CD4-positive, alpha-beta T cell treated with Interleukin-4 for 1 hour (primary cell): ENCODE measurements at regions not wholly inside any gene's neighbourhood (a gene's known extent, or its start where the extent isn't known, plus 50 kb on each side); places are given as distances from the start of the nearest gene placed in this dataset.

Source experiments
- DNase-seq, 2 donors: peaks; one replicate each; pipeline ENCODE4 v3.0.0-alpha.2; 2020 to 2022

DNA sequence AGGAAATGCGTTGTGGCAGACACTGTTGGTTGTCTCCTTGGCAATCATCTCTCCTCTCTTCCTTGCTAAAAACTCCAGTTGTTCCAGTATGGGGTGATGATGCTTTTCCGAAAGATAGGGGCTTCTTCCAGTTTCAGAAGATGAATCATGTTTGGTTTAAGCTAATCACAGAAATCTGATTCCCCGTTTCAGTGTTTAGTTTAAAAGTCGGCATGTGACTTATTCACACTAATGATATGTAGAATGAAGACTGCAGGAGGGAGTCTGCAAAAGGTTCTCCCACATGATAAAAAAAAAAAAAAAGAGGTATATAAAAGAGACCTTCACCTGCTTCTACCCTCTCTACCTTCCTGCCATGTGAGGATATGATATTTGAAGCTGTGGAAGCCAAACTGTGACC lies 239.0 kb upstream of the SIX2 start:
- DNase-seq: no peak

DNA sequence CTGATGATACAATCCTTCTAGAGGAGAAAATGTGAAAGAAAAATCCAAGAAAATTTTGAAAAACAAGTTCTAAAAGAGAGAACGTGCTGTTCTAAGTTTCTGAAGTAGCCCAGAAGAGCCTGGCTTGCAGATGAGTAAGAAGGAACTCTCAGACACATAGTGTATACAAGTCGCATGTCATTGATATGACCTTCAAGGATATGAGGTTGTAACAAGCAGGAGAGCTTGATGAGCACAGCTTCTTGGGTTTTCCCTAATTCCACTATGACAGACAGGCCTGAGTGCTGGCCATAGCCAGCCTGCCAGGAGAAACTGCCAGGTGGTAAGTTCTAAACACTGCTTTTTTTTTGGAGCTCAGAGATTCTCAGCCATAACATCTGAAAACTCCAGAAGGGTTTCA lies 235.7 kb upstream of the SIX2 start:
- no peak for DNase-seq

DNA sequence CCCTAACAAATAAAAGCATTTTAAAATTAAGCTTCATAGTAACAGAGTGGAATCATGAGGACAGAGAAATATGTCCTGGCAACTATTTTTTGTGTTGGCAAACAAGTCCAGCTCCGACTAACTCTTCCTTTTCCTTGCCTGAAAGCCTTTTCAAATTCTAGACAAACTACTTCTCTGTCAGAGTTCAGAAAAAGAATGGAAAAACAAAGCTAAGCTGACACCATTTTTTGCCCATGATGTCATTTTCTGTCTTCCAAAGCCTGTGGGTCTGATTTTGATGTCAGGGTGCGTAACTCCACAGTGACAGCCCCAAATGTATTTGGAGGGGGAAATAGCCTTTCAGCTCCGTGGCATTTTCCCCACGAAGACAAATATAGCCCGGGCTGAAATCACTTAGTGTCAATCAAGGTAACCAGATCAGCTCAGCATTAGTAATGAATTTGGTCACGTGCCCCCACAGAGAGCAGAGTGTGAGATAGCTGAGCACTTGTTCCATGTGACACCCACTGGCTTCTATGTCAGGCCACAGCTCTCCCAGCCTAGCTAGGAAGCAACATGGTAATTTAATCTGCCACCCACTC lies 233.0 kb upstream of the SIX2 start:
- DNase-seq: no peak

DNA sequence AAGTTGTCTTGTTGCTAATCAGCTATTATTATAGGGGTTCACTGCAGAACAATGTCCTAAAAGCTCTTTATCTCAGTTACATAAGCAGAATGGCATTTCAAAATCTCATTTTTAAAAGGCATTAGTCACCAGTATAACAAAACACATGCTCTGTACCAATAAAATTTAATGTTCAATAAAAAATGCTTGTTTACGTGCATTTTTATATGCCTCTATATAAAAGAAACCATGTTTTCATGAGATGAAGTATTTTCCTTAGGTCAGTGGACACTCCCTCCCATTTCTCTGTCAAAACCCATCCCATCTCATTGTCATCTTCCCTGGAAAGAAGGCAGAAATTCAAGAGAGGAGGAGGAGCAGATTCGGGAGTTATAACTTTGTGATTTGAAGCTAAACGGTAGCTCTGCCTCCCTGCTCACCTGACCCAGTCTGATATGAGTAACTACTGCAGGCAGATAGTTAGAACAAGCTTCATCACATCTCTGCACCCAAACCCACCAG lies 231.9 kb upstream of the SIX2 start:
- no peak for DNase-seq

DNA sequence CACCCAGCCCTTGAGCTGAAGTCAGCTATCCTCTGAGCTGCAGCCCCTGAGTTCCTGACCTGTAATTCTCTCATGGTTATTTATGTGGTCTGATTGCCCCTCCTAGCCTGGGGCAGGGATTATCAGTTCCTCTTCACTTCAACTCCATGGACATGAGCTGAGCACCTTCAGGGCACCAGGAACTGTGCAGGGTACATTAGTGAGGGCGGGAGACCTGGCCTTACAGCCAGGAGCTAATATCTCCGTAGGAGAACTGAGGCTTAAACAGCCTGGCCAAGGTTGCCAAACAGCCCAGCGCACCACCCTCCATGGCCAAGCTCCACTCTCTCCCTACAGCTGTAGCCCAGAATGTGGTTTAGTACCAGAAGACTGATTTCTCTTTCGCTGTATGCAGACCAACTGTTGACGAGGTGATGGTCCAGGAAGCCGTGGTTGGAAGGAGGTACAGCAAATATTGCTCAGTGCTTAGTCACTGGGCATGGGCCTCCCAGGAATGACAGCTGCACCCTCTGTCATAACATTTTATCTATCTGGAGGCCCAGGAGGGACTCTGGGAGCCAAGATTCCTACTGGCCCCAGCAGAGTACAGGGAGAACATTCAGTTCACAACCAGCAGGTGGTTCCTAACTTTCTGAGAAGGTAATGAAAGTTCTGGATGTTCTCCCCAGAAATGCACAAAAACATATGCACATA lies 228.7 kb upstream of the SIX2 start:
- no peak for DNase-seq

DNA sequence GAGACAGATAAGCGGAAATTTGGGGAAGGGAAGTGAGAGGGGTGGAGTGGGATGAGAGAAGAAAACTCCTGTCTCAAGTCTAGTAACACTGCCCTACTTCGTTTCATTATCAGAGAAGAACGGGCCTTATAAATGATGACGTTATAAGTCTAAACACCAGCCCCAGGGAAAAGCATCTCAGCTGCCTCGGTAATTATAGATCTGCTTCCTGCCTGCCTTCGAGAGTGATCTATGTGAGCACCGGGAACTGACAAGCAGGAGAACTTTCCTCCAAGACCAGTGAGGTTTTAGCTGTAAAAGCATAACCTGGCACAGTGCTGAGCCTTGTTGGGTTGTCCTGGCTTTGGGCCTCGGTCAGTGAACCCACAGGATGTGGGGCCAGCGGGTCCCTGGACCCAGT lies 227.9 kb upstream of the SIX2 start:
- DNase-seq: no peak

DNA sequence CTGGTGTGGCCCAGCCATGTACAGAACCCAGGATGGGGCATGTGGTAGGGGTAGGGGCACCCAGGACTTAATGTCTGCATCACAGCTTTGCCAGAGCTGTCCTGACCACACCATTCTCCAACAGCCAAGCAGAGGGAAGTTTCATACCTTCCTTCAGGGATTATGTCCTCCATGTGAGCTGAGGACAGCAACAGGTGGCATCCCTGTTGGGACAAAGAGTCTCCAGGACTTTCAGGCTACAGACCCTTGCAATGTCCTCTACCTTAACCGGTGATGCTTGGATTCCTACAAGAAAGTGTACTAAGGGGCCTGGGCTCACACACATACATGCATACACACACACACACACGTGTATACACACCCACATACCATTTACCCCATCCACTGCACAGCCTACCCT lies 227.0 kb upstream of the SIX2 start:
- DNase-seq: no peak

DNA sequence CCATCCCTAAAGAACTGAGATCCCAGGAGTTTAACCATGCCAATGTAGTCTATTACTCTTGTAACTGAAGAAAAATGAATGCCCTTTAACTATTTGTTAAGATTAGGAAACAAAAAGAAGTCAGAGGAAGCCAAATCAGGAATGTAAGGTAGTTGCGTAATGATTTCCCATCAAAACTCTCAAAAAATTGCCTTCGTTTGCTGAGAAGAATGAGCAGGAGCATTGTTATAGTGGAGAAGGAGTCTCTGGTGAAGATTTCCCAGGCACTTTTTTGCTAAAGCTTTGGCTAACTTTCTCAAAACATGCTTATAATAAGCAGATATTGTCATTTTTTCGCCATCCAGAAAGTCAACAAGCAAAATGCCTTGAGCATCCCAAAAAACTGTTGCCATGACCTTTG lies 224.0 kb upstream of the SIX2 start:
- no peak for DNase-seq

DNA sequence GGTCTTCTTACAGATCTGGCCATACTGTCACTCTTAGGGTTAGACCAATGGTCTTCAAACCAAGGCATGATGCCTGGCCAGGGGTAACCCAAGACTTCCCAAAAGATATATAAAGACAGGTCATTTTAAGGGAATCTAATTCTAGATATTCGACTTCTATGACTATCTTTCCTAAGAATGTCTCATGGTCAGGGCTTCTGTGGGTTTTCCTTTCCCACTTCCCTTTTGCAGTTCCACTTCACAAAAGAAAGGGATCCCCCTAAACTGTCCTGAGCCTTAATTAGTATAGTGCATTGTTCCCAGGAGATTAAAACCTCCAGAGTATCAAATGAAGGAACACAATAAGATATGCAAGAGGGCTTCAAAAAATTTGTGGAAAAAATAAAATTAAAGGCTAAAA lies 223.6 kb upstream of the SIX2 start:
- no peak for DNase-seq

DNA sequence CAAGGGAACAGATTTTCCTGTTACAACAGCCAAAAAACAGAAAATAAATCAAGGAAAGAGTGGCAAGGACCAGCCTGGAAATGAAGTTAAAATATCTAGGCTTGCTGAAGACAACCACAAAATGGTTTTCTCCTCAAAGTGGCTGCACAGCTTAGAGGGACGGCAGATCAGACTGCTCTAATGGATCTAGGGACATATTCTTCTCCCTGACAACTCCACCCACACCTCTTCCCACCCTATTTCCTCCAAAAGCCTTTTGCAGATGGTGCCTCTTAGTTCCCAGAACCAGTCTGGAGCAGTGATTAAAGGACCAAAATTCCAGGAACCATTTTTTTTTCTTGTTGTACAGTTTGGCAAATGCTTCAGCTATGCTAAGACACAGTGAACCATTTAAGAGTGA lies 220.2 kb upstream of the SIX2 start:
- no peak for DNase-seq

DNA sequence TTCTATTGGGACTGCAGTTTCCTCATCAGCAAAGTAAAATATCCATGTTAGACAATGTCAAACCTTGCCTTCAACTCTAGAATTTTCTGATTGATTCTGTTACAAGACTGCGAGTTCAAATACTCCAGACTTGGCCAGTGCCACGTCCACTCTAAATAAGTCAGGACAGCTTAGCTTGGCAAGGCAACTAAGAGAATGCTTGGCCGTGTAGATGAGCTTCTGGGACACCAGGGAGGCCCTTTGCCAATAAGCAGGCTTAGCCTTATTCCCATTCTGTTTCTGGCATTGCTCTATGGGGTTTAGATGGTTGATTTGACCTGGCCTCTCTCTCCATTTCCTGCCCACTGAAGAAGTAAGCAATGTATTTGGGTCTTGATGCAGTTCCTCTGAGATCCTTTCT lies 218.1 kb upstream of the SIX2 start:
- DNase-seq: no peak

DNA sequence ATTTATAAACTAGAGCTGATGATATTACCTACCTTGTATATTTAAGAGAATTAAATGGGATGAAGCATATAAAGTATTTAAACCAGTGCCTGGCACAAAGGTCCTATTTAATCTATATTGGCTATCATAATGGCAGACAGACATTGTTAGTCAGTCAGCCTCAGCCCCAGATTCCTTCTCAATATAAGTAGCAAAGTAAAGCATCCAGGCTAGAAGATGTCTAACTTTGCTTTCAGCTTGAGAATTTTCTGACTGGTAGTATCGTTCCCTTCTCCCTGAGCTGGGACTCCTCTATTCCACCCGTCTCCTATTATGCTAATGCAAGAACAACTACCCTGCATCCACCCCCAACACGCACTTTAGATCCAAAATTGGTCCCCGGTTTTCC lies 215.7 kb upstream of the SIX2 start:
- DNase-seq: no peak

DNA sequence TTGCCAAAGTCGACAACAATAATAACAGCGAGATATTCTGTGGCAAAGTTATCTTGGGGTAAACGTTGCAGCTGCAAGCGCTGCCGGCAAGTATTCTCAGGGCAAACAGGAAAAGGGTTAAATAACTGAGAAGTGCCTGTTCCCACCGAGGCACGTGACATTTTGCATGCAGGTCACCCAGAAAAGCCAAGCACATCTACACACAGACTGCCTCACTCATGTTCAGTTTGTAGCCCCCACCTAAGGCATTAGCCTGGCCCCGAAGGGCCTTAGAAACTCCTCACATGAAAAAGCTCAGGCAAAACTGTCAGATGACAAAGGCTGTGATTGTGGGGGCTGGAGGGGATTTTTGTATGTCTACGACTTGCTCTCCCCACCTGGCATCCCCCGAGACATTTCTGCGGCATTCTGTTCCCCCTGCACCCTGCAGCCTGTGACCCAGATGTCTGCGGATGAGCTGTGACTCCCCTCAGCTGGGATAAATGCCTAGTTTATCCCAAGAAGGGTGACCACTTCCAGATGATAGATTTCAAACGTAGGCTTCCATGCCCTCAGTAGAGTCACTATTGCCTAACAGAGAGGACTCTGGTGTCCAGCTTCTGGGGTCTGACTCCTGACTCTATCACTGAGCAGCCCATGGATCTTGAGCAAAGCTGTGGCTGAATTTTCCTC lies 215.2 kb upstream of the SIX2 start:
- no peak for DNase-seq

DNA sequence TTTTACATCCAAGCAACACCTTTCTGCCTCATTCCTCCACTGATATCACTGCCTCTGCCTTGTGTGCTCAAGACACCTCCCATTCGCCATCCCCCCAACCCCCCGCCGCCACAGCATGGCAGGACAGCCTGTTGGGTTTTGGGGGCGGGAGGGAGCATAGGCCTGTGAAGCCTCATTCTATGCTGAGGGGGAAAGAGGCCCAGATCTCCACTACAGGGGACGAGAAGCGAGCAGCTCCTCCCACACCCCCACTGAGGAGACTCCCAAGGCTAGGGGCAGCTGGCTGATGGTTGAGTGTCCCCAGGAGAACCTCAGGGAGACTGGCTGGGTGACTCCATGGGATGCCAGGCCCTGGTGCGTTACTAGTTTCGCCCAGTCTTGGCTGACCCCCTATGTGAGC lies 214.3 kb upstream of the SIX2 start:
- DNase-seq: no peak

DNA sequence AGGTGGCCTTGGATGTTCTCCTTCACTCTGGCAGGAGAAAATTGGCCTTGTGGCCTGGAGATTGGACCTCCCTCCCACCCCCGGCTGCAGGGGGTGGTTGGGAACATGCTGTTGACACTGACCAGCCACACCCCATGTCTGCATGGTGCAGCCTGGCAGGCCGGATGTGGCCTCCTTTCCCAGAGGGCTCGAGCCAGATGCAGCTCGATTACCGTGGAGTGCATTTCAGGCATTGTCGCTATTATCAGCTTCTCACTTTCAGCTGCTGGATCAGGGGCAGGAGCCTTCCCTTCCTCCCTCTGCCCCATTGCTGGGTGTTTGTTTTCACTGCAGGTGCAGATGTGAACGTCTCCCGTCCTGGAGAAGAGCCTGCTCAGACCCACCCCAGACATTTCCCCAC lies 211.0 kb upstream of the SIX2 start:
- no peak for DNase-seq

DNA sequence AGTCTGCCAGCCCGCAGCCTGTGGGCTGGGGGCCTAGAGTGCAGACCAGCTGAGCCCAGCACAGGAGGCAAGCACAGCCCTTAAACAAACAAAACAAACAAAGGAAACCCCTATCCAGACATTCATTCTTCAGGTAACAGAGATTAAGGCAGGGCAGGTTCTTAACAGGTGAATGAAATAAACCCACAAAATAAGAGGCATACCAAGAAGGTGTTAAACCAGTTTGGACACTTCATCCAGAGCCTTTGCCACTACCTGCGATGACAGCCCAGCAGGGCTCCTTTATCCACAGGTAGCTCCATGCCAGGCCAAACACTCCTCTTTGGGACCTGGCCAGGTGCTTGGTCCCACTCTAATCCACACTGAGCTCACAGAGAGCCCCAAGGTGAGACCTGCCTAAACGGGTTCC lies 209.7 kb upstream of the SIX2 start:
- DNase-seq: no peak

DNA sequence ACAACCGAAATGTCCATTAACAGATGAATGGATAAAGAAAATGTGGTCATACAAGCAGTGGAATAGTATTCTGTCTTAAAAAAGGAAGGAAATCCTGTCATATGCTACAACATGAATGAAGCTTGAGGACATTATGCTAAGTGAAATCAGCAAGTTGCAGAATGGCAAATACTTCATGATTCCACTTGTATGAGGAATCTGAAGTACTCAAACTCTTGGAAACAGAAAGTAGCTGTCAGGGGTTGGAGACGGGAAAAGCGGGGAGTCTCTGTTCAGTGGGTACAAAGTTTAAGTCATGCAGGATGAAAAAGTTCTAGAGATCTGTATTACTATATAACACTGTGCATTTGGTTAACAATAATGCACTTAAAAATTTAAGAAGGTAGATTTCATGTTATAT lies 209.0 kb upstream of the SIX2 start:
- DNase-seq: no peak

DNA sequence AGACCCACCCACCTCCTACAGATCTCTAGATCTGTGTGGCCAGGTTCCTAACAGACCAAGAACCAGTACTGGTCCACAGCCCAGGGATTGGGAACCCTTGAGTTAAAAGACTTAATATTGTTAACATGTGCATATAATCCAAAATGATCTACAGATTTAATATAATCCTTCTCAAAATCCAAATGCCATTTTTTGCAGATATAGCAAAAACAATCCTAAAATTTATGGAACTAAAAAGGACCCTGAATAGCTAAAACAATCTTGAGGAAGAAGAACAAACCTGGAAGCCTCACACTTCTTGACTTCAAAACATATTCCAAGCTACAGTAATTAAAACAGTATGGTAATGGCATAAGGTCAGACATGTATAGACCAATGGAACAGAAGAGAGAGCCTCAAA lies 206.9 kb upstream of the SIX2 start:
- no peak for DNase-seq

DNA sequence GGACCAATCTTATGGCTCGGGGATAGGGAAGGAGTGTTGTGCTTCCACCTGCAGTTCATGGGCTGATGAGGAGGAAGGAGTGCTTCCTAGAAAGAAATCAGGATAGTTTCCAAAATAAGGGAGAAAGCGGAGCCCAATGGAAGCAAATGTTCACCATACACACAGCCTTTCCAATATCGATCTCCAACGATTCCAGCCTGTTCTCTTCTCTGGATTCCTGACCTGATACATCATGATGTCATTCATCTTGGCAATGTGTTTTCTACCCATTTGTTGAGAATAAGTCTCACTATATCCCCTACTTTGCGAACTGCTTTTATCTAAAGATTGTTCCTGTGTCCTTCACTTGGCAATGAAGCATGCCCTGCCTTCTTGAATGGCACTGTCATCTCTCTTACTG lies 205.3 kb upstream of the SIX2 start:
- DNase-seq: no peak

DNA sequence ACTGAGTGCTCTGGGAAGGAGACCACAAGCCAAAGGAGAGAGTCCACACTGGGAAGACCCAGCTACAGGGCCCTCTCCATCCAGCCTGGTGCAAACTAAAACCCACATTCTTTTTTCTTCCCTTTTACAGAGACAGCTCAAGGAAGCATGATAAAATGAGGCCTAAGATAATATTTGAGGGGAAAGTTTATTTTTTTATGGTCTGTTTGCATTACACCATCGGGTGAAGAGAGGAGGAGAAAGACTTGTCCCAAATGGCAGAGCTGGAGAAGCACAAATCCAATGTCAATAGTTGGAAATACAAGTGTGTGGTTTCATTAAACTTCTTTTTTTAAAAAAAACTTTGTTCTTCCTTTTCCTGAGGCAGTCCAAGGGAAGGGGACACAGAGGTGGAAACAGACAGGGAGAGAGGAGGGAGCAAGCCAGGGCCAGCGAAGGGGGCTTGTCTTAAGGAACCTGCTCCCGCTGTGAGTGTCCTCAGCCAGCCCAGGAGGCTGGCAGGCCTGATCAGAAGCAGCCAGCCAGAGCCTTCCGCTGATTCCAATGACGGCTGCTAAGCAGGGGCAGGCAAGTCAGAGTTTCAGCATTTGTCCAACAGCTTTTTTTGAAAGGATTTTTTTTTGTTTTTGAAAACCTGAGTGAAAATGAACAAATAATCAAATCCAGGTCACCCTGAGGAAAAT lies 203.8 kb upstream of the SIX2 start:
- no peak for DNase-seq

DNA sequence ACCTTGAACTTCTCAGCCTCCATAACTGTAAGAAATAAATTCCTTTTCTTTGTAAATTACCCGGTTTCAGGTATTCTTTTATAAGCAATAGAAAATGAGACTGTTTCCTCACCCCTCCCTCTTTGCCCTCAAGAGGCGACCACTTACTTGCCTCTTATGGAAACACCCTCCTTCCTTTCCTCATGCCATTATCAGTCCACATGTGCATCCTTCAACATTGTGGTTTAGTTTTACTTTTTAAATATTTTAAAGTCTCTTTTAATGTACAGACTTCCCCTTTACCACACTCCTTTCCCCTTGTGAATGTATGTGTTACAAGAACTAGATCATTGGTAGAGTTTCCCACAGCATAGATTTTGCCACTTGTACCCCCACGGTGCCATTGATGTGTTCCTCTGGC lies 202.4 kb upstream of the SIX2 start:
- no peak for DNase-seq

DNA sequence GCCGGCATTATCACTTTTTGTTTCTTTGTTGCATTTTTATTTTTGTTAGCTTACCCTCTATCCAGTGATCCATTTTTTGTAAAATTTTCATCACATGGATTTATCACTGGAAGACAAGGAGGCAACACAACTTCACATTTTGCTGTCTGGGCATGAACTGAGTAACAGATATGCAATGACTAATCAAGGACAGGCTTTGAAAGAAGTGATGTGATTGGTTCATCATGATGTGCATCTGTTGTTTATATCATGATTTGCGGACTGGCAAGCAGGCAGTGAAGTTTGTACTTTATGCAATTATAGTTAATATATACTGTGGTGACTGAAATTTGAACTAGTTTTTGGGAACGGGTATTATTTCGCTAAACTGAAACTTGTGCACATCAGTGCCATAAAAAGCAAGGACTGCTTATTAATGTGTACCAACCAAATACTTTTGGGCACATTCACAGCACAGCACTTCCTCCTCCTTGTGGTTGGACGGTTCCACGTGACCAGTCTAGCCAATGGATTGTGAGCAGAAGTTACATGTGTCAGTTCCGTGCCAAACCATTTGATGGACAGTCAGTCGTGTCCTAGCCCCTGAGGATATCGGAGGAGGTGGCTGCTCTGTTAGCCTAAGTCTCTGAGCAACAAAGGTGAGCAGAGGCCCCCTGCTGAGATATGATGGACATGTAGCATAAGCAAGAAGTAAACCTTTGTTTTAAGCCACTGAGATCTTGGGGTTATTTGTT lies 201.4 kb upstream of the SIX2 start:
- DNase-seq: no peak

DNA sequence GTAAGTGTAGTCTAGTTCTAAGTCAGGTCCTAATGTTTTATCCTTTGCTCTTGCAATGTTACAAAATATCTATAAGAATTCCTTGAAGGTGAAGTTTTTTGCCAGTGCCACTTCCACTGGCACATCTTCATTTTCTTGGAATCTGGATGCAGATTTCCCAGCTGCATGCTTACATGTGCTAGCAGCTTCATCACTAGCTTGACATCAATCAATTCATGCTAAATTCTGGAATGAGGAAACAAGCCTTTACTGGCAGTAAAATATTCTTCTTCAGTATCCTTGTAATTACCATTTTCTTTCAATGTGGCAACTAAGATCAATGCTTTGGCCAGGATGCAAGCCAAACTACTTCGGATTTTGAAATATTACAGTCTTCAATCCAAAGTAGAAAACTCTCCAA lies 200.6 kb upstream of the SIX2 start:
- no peak for DNase-seq
